ENCODE measurements at regions not wholly inside any gene's neighbourhood (a gene's known extent, or its start where the extent isn't known, plus 50 kb on each side); places are given as distances from the start of the nearest gene placed in this dataset.
"Not testable (repeated sequence)": the region's sequence is repeated elsewhere in the genome, so short reads cannot be mapped to it uniquely, and the experiment has no call there.

- TF ChIP-seq EZH2 (IDR thresholded peaks at IDR 0.05; ENCODE audit: low read length): no peak
- TF ChIP-seq, protein P1, sequence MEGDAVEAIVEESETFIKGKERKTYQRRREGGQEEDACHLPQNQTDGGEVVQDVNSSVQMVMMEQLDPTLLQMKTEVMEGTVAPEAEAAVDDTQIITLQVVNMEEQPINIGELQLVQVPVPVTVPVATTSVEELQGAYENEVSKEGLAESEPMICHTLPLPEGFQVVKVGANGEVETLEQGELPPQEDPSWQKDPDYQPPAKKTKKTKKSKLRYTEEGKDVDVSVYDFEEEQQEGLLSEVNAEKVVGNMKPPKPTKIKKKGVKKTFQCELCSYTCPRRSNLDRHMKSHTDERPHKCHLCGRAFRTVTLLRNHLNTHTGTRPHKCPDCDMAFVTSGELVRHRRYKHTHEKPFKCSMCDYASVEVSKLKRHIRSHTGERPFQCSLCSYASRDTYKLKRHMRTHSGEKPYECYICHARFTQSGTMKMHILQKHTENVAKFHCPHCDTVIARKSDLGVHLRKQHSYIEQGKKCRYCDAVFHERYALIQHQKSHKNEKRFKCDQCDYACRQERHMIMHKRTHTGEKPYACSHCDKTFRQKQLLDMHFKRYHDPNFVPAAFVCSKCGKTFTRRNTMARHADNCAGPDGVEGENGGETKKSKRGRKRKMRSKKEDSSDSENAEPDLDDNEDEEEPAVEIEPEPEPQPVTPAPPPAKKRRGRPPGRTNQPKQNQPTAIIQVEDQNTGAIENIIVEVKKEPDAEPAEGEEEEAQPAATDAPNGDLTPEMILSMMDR (optimal IDR thresholded peaks at IDR 0.05 in 1 of 3, IDR thresholded peaks at IDR 0.05 in 1 of 3, conservative IDR thresholded peaks at IDR 0.05 in 1 of 3; ENCODE audit: extremely low read depth in 1 of 3, insufficient read depth in 2 of 3, low read length in 3 of 3): no peak
- no peaks in the 10 kb centered on the region for H3K9me1 ChIP-seq (ENCODE audit: control insufficient read depth, extremely low read depth, insufficient read depth, low read length)
- H4K20me1 ChIP-seq (ENCODE audit: control insufficient read depth, extremely low read depth, insufficient read depth, low read length): no peaks in the 10 kb centered on the region
- H3K4me1 ChIP-seq (ENCODE audit: control insufficient read depth, extremely low read depth, insufficient read depth, low read length): no peaks in the 10 kb centered on the region
- H3K27ac ChIP-seq (ENCODE audit: control insufficient read depth, insufficient read depth, low read length): no peak overlapping the region
- no peaks in the 10 kb centered on the region for H3K79me2 ChIP-seq (ENCODE audit: control insufficient read depth, insufficient read depth, low read length)
- dilution Hi-C loops (cut with MboI; ENCODE audit: extremely low pct_ligation_motif_present, low sequenced_read_pairs): no loop called here
- no peaks in the 10 kb centered on the region for H3K9me3 ChIP-seq (ENCODE audit: control insufficient read depth, low read depth, low read length)
- no peak overlapping the region for H3K9ac ChIP-seq (ENCODE audit: control insufficient read depth, extremely low read depth, insufficient read depth, low read length)
- no peak for DNase-seq (ENCODE audit: low read depth, low spot score)
- no peaks in the 10 kb centered on the region for H3K36me3 ChIP-seq (ENCODE audit: control insufficient read depth in 2 of 2, extremely low read depth in 1 of 2, insufficient read depth in 2 of 2, low read length in 2 of 2)
- H3K4me2 ChIP-seq (ENCODE audit: control insufficient read depth, extremely low read depth, insufficient read depth, low read depth, low read length): no peak overlapping the region
- H3K27me3 ChIP-seq (ENCODE audit: control insufficient read depth, extremely low read depth, insufficient read depth, low read length): no peaks in the 10 kb centered on the region
- no peak for FAIRE-seq
- H3K4me3 ChIP-seq (ENCODE audit: control insufficient read depth in 2 of 3, extremely low read depth in 1 of 3, insufficient read depth in 2 of 3, low read depth in 1 of 3, low read length in 3 of 3): no peak overlapping the region
- no peak overlapping the region for H2AFZ ChIP-seq (ENCODE audit: control insufficient read depth, low read length)
Observed at GRCh38 chr12:116670859-116671258, 67.0 kb downstream of the SPRING1 start.

GRCh38 chr12:116667752-116668151 is 70.1 kb downstream of the SPRING1 start:
- Histone ChIP-seq H3K4me3 (ENCODE audit: control insufficient read depth in 2 of 3, extremely low read depth in 1 of 3, insufficient read depth in 2 of 3, low read depth in 1 of 3, low read length in 3 of 3) (no peak overlapping the region), H2AFZ (ENCODE audit: control insufficient read depth, low read length) (no peak overlapping the region), H3K36me3 (ENCODE audit: control insufficient read depth in 2 of 2, extremely low read depth in 1 of 2, insufficient read depth in 2 of 2, low read length in 2 of 2) (no peaks in the 10 kb centered on the region), H3K9ac (ENCODE audit: control insufficient read depth, extremely low read depth, insufficient read depth, low read length) (no peak overlapping the region), H4K20me1 (ENCODE audit: control insufficient read depth, extremely low read depth, insufficient read depth, low read length) (no peaks in the 10 kb centered on the region), H3K9me1 (ENCODE audit: control insufficient read depth, extremely low read depth, insufficient read depth, low read length) (no peaks in the 10 kb centered on the region), H3K79me2 (ENCODE audit: control insufficient read depth, insufficient read depth, low read length) (no peaks in the 10 kb centered on the region), H3K27ac (ENCODE audit: control insufficient read depth, insufficient read depth, low read length) (no peak overlapping the region), H3K4me2 (ENCODE audit: control insufficient read depth, extremely low read depth, insufficient read depth, low read depth, low read length) (no peak overlapping the region), H3K4me1 (ENCODE audit: control insufficient read depth, extremely low read depth, insufficient read depth, low read length) (no peaks in the 10 kb centered on the region), H3K27me3 (ENCODE audit: control insufficient read depth, extremely low read depth, insufficient read depth, low read length) (no peaks in the 10 kb centered on the region), H3K9me3 (ENCODE audit: control insufficient read depth, low read depth, low read length) (no peaks in the 10 kb centered on the region)
- TF ChIP-seq, protein P1 (optimal IDR thresholded peaks at IDR 0.05 in 1 of 3, IDR thresholded peaks at IDR 0.05 in 1 of 3, conservative IDR thresholded peaks at IDR 0.05 in 1 of 3; ENCODE audit: extremely low read depth in 1 of 3, insufficient read depth in 2 of 3, low read length in 3 of 3): no peak
- TF ChIP-seq EZH2 (IDR thresholded peaks at IDR 0.05; ENCODE audit: low read length): no peak
- no peak for DNase-seq (ENCODE audit: low read depth, low spot score)
- dilution Hi-C loops (cut with MboI; ENCODE audit: extremely low pct_ligation_motif_present, low sequenced_read_pairs): no loop called here
- no peak for FAIRE-seq

DNA sequence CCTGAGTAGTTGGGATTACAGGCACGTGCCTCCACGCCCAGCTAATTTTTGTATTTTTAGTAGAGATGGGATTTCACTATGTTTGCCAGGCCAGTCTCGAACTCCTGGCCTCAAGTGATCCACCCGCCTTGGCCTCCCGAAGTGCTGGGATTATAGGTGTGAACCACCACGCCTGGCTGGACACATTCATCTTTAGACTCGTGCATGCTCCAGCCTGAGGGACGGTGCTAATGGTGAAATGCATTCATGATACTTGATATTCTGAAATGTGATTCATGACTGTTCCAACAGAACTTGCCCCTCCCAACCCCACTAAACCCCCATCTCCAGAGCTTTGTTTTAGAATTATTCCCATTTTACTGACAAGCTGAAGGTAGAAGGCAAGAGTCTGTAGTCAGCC is 71.0 kb downstream of the SPRING1 start:
- H3K9me3 ChIP-seq (ENCODE audit: control insufficient read depth, low read depth, low read length); H3K9ac ChIP-seq (ENCODE audit: control insufficient read depth, extremely low read depth, insufficient read depth, low read length); H3K9me1 ChIP-seq (ENCODE audit: control insufficient read depth, extremely low read depth, insufficient read depth, low read length); H3K4me1 ChIP-seq (ENCODE audit: control insufficient read depth, extremely low read depth, insufficient read depth, low read length); FAIRE-seq; H3K4me2 ChIP-seq (ENCODE audit: control insufficient read depth, extremely low read depth, insufficient read depth, low read depth, low read length); H3K79me2 ChIP-seq (ENCODE audit: control insufficient read depth, insufficient read depth, low read length); H3K27ac ChIP-seq (ENCODE audit: control insufficient read depth, insufficient read depth, low read length); H4K20me1 ChIP-seq (ENCODE audit: control insufficient read depth, extremely low read depth, insufficient read depth, low read length); H3K4me3 ChIP-seq (ENCODE audit: control insufficient read depth in 2 of 3, extremely low read depth in 1 of 3, insufficient read depth in 2 of 3, low read depth in 1 of 3, low read length in 3 of 3); dilution Hi-C loops (cut with MboI; ENCODE audit: extremely low pct_ligation_motif_present, low sequenced_read_pairs); H3K36me3 ChIP-seq (ENCODE audit: control insufficient read depth in 2 of 2, extremely low read depth in 1 of 2, insufficient read depth in 2 of 2, low read length in 2 of 2); DNase-seq (ENCODE audit: low read depth, low spot score); H3K27me3 ChIP-seq (ENCODE audit: control insufficient read depth, extremely low read depth, insufficient read depth, low read length); H2AFZ ChIP-seq (ENCODE audit: control insufficient read depth, low read length): not testable (repeated sequence)

All from keratinocyte (primary cell).